Spleen (tissue), 11 donors: ENCODE measurements at regions not wholly inside any gene's neighbourhood (a gene's known extent, or its start where the extent isn't known, plus 50 kb on each side); places are given as distances from the start of the nearest gene placed in this dataset.

Experiments
- DNase-seq: peaks from one replicate; pipeline ENCODE4 v3.0.0-alpha.2; 2020
- H3K27ac ChIP-seq, 8 donors: fragments of 200-600 bp; sonication (generic) in 7 of 8; 1 replicate in 4 of 8; 2 replicates in 4 of 8; pipeline versions ENCODE4 v1.5.0 to v1.8.0; 2016 to 2021; ENCODE audit warnings: inconsistent platforms in 4 of 8, mild to moderate bottlenecking in 4 of 8, moderate library complexity in 1 of 8
- H3K27me3 ChIP-seq, 7 donors: fragments of 200-600 bp; sonication (generic) in 6 of 7; replicated peaks in 1 of 7; 1 replicate in 4 of 7; 2 replicates in 3 of 7; pipeline versions ENCODE4 v1.5.0 to v1.8.0; 2016 to 2021; ENCODE audit warnings: inconsistent platforms in 3 of 7, mild to moderate bottlenecking in 1 of 7
- H3K36me3 ChIP-seq, 6 donors: fragments of 200-600 bp; sonication (generic) in 5 of 6; 1 replicate in 4 of 6; 2 replicates in 2 of 6; pipeline versions ENCODE4 v1.5.0 to v1.8.0; 2016 to 2021; ENCODE audit warnings: inconsistent platforms in 2 of 6
- H3K4me1 ChIP-seq, 6 donors: fragments of 200-600 bp; sonication (generic) in 5 of 6; 1 replicate in 3 of 6; 2 replicates in 3 of 6; pipeline versions ENCODE4 v1.5.0 to v1.8.0; 2016 to 2021; ENCODE audit warnings: inconsistent platforms in 3 of 6
- H3K4me3 ChIP-seq, 8 donors: fragments of 200-600 bp; sonication (generic) in 7 of 8; 1 replicate in 4 of 8; 2 replicates in 4 of 8; pipeline versions ENCODE4 v1.5.0 to v1.8.0; 2016 to 2021; ENCODE audit warnings: inconsistent platforms in 4 of 8, mild to moderate bottlenecking in 4 of 8, moderate library complexity in 2 of 8
- H3K9me3 ChIP-seq, 8 donors: fragments of 200-600 bp; sonication (generic) in 7 of 8; 1 replicate in 4 of 8; 2 replicates in 4 of 8; pipeline versions ENCODE4 v1.5.0 to v1.8.0; 2016 to 2021; ENCODE audit warnings: inconsistent platforms in 4 of 8
- POLR2A ChIP-seq, 3 donors: fragments of 450-650 bp; IDR thresholded peaks; one replicate each; pipeline ENCODE4 v1.5.1; 2017; ENCODE audit warnings: antibody characterized with exemption in 3 of 3, mild to moderate bottlenecking in 1 of 3
- POLR2AphosphoS5 ChIP-seq, 3 donors: sonication (generic); formaldehyde crosslinking; IDR thresholded peaks; one replicate each; pipeline ENCODE4 v1.5.1; 2017; ENCODE audit warnings: antibody characterized with exemption in 3 of 3
- WGBS, 5 donors: extraction: QIAGEN DNeasy Blood & Tissue Kit in 3 of 5; methylation state at CpG; one replicate each; pipeline versions ENCODE4 v1.1.5 to v1.1.7; 2013 to 2018; 5-methylcytosine and 5-hydroxymethylcytosine counted together
- intact Hi-C: fragments of 100-400 bp; cut with DNase I; formaldehyde crosslinking; loops from one replicate; pipeline ENCODE4 v1.15.0; 2023; ENCODE audit warnings: low total_unique reads
- TF ChIP-seq, protein P1 (sequence below), 11 experiments: fragments of 200-600 bp in 7 of 11; fragments of 450-650 bp in 4 of 11; sonication (generic) in 4 of 11; IDR thresholded peaks in 8 of 11; conservative IDR thresholded peaks in 3 of 11; 1 replicate in 7 of 11; 2 replicates in 4 of 11; pipeline versions ENCODE4 v1.4.0 to v1.8.0; 2016 to 2021; ENCODE audit warnings: antibody characterized with exemption in 11 of 11, inconsistent platforms in 4 of 11, mild to moderate bottlenecking in 1 of 11
- donor health status: healthy with polysubstance abuse.
- donor health status: DM: no; HTN: no; CAD: no; lungs with moderate emphysema.
- donor health status: DM: no; HTN: no; CAD: no.
- donor health status: Bipolar disorder and iron deficiency.
- donor health status: healthy.
- donor health status: DM: no; HTN: no; CAD: no.
- donor health status: DM: yes; HTN: yes; CAD: no.

DNA sequence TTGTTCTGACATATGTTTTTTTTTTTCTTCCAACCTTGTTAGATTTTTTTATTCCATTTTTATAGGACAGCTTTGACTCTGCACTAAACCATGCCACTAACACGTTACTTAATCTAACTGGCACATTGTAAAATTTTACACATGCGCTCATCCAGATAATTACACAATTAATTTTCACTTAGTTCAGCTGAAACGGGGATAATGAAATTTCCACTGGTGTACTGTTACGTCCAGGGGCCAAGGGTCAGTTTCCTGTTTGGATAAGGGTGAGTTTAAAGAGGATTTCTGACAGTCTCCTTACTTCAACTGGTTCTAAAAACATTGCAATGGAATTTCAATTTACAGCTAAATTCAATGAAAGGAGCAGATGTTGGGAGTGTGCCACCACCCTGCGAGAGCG is 221.8 kb upstream of the CEP162 start:
- TF ChIP-seq, protein P1, sequence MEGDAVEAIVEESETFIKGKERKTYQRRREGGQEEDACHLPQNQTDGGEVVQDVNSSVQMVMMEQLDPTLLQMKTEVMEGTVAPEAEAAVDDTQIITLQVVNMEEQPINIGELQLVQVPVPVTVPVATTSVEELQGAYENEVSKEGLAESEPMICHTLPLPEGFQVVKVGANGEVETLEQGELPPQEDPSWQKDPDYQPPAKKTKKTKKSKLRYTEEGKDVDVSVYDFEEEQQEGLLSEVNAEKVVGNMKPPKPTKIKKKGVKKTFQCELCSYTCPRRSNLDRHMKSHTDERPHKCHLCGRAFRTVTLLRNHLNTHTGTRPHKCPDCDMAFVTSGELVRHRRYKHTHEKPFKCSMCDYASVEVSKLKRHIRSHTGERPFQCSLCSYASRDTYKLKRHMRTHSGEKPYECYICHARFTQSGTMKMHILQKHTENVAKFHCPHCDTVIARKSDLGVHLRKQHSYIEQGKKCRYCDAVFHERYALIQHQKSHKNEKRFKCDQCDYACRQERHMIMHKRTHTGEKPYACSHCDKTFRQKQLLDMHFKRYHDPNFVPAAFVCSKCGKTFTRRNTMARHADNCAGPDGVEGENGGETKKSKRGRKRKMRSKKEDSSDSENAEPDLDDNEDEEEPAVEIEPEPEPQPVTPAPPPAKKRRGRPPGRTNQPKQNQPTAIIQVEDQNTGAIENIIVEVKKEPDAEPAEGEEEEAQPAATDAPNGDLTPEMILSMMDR (IDR thresholded peaks at IDR 0.05 in 8 of 11, conservative IDR thresholded peaks at IDR 0.05 in 3 of 11), result no peak
- TF ChIP-seq POLR2AphosphoS5 (IDR thresholded peaks at IDR 0.05) (no peak), POLR2A (IDR thresholded peaks at IDR 0.05) (no peak)
- Histone ChIP-seq H3K4me3 (no peak overlapping the region), H3K27me3 (no peaks in the 10 kb centered on the region), H3K36me3 (no peaks in the 10 kb centered on the region), H3K9me3 (no peaks in the 10 kb centered on the region), H3K27ac (no peak overlapping the region), H3K4me1 (no peaks in the 10 kb centered on the region)
- 64 to 71% (median 65%) methylated on average over 6 of the region's 6 CpGs for WGBS, 5 donors
- intact Hi-C loops, result no loop called here
- DNase-seq, result no peak

DNA sequence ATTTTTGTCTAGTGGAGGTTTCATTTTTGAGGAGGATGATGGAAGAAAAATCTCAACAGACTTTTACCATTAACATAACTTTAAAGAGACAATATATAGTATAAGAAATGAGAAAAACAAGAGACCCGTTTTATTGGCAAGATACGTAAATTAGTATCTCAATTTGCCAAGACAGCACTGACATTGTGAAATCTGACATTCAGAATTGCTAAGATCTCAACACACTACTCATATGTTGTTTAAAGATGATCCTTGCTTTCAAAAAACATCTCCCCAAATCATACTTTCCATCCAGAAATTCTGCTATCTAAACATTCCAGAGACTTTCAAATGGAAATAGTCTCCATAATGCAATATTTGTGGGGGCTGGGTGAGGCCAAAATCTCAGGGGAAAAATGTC is 220.9 kb upstream of the CEP162 start:
- TF ChIP-seq POLR2AphosphoS5 (IDR thresholded peaks at IDR 0.05) (no peak), POLR2A (IDR thresholded peaks at IDR 0.05) (no peak)
- TF ChIP-seq, protein P1 (IDR thresholded peaks at IDR 0.05 in 8 of 11, conservative IDR thresholded peaks at IDR 0.05 in 3 of 11), result no peak
- Histone ChIP-seq H3K27me3 (no peaks in the 10 kb centered on the region), H3K9me3 (no peaks in the 10 kb centered on the region), H3K4me1 (no peaks in the 10 kb centered on the region), H3K36me3 (no peaks in the 10 kb centered on the region), H3K4me3 (no peak overlapping the region), H3K27ac (no peak overlapping the region)
- 78 to 84% (median 83%) methylated on average over 2 of the region's 2 CpGs for WGBS, 5 donors
- DNase-seq, result no peak
- intact Hi-C loops, result no loop called here

DNA sequence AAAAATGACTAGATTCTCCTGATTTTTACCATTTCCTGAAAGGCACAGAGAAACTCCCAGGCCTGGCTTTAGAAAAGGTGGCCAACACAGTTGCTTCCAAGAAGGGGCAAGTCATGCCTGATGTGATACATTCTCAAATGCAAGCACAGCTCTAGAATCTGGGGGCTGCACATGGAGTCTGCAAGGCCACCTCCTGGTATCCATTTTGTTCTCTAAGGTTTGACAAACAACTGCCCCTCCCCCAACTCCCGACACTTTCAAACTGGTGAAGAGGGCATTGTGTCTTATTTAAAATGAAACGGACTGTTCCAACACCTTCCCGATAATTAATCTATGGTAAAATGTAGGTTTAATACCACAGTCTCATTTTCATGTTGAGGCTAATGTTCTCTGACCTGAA is 220.2 kb upstream of the CEP162 start:
- no peak for DNase-seq
- Histone ChIP-seq H3K27me3 (no peaks in the 10 kb centered on the region), H3K36me3 (no peaks in the 10 kb centered on the region), H3K9me3 (no peaks in the 10 kb centered on the region), H3K27ac (no peak overlapping the region), H3K4me1 (no peaks in the 10 kb centered on the region), H3K4me3 (no peak overlapping the region)
- TF ChIP-seq, protein P1 (IDR thresholded peaks at IDR 0.05 in 8 of 11, conservative IDR thresholded peaks at IDR 0.05 in 3 of 11), result no peak
- TF ChIP-seq POLR2AphosphoS5 (IDR thresholded peaks at IDR 0.05) (no peak), POLR2A (IDR thresholded peaks at IDR 0.05) (no peak)
- intact Hi-C loops, result no loop called here
- whole genome bisulfite sequencing, 5 donors, result 77 to 86% (median 79%) methylated on average over 3 of the region's 3 CpGs

DNA sequence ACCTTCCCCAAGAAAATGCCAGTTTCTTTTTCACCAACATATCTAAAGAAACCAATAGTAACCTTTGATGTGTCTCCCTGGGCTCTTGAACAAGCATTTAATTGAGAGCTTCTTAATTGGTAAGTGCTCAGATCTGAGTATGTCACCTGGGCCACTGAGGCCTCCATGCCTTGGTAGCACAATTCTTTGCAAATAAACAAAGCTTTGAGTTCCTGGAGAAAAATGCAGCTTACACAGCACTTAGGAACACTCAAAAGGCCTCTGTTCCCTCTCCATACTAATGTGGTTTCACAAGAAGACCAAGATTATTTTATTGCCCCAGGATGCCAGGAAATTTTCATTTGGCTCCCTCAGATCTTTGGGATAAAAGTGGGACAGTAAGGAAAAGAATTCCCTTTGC is 217.6 kb upstream of the CEP162 start:
- TF ChIP-seq, protein P1 (IDR thresholded peaks at IDR 0.05 in 8 of 11, conservative IDR thresholded peaks at IDR 0.05 in 3 of 11), result no peak
- TF ChIP-seq POLR2AphosphoS5 (IDR thresholded peaks at IDR 0.05) (no peak), POLR2A (IDR thresholded peaks at IDR 0.05) (no peak)
- Histone ChIP-seq H3K27me3 (no peaks in the 10 kb centered on the region), H3K36me3 (no peaks in the 10 kb centered on the region), H3K4me1 (no peaks in the 10 kb centered on the region), H3K4me3 (no peak overlapping the region), H3K27ac (no peak overlapping the region), H3K9me3 (no peaks in the 10 kb centered on the region)
- intact Hi-C loops, result no loop called here
- DNase-seq, result no peak
